ENCODE measurements at regions not wholly inside any gene's neighbourhood (a gene's known extent, or its start where the extent isn't known, plus 50 kb on each side); places are given as distances from the start of the nearest gene placed in this dataset.

- TF ChIP-seq CTCF (IDR thresholded peaks at IDR 0.05) (no peak), POLR2A (IDR thresholded peaks at IDR 0.05) (no peak)
These were observed 86.8 kb downstream of the SEMA4F start for GRCh38 chr2:74740741-74741431.

All from body of pancreas (tissue), 4 donors.